ENCODE measurements at regions not wholly inside any gene's neighbourhood (a gene's known extent, or its start where the extent isn't known, plus 50 kb on each side); places are given as distances from the start of the nearest gene placed in this dataset.
"Not testable (repeated sequence)": the region's sequence is repeated elsewhere in the genome, so short reads cannot be mapped to it uniquely, and the experiment has no call there.

- Mint-ChIP-seq H3K36me3 (ENCODE audit: low read depth) (no peaks in the 10 kb centered on the region), H3K9me3 (peaks cover 4% of the 10 kb centered on the region), H3K4me1 (ENCODE audit: low read depth) (no peaks in the 10 kb centered on the region), H3K27me3 (no peaks in the 10 kb centered on the region), H3K27ac (no peak overlapping the region), H3K4me3 (no peak overlapping the region)
- ChIA-PET CTCF (no interaction called here), POLR2A (no interaction called here)
- TF ChIP-seq CTCF (IDR thresholded peaks at IDR 0.05): no peak
- intact Hi-C loops (cut with micrococcal nuclease): no loop called here
- ATAC-seq (no peak), DNase-seq (no peak)
These were observed 107.0 kb upstream of the AR start for GRCh38 chrX:67436867-67437266.

GRCh38 chrX:67437821-67438220 lies 106.0 kb upstream of the AR start:
- no peak for TF ChIP-seq CTCF (IDR thresholded peaks at IDR 0.05)
- intact Hi-C loops (cut with micrococcal nuclease): no loop called here
- ChIA-PET POLR2A (no interaction called here), CTCF (no interaction called here)
- Mint-ChIP-seq H3K4me3 (no peak overlapping the region), H3K27me3 (no peaks in the 10 kb centered on the region), H3K27ac (no peak overlapping the region), H3K9me3 (peaks cover 4% of the 10 kb centered on the region), H3K4me1 (ENCODE audit: low read depth) (no peaks in the 10 kb centered on the region), H3K36me3 (ENCODE audit: low read depth) (no peaks in the 10 kb centered on the region)
- DNase-seq (no peak), ATAC-seq (no peak)

GRCh38 chrX:67475259-67475658 lies 68.6 kb upstream of the AR start:
- H3K27me3 Mint-ChIP-seq; H3K4me1 Mint-ChIP-seq (ENCODE audit: low read depth); CTCF ChIA-PET; POLR2A ChIA-PET; H3K4me3 Mint-ChIP-seq; H3K27ac Mint-ChIP-seq; ATAC-seq; H3K36me3 Mint-ChIP-seq (ENCODE audit: low read depth); DNase-seq; H3K9me3 Mint-ChIP-seq; intact Hi-C loops (cut with micrococcal nuclease): not testable (repeated sequence)

- DNase-seq (no peak), ATAC-seq (no peak)
- TF ChIP-seq CTCF (IDR thresholded peaks at IDR 0.05): no peak
- Mint-ChIP-seq H3K4me3 (no peak overlapping the region), H3K9me3 (peaks cover 1% of the 10 kb centered on the region), H3K4me1 (ENCODE audit: low read depth) (no peaks in the 10 kb centered on the region), H3K27ac (no peak overlapping the region), H3K27me3 (no peaks in the 10 kb centered on the region), H3K36me3 (ENCODE audit: low read depth) (no peaks in the 10 kb centered on the region)
- ChIA-PET POLR2A (no interaction called here), CTCF (no interaction called here)
- intact Hi-C loops (cut with micrococcal nuclease): no loop called here
These were observed 63.0 kb upstream of the AR start for GRCh38 chrX:67480789-67481188.
